HepG2 (cell line): ENCODE measurements at regions not wholly inside any gene's neighbourhood (a gene's known extent, or its start where the extent isn't known, plus 50 kb on each side); places are given as distances from the start of the nearest gene placed in this dataset.

Experiments used
- ATAC-seq: fragments of 200-7000 bp; cut with Tn5 transposase; 3 replicates; pipeline ENCODE4 v1.9.1; 2020; ENCODE audit warnings: mild to moderate bottlenecking, moderate library complexity
- BruUV-seq: library from RNA; stranded (reverse); fragments of 400-500 nt; replicated peaks from 2 replicates; lab custom pipeline; 2021; lab: Mats Ljungman, UMichigan
- CTCF ChIA-PET: fragments of 300-600 bp; formaldehyde crosslinking; extraction: SDS; loops from one replicate; lab custom pipeline; 2021; ENCODE audit warnings: low total read pairs, inconsistent platforms, low intra/inter-chr PET ratio; lab: Yijun Ruan, JAX
- POLR2A ChIA-PET: fragments of 350-600 bp; sonication (Branson Sonifier 250); formaldehyde crosslinking; loops from one replicate; lab custom pipeline; 2020; ENCODE audit warnings: antibody characterized with exemption, inconsistent platforms; lab: Yijun Ruan, JAX
- DNase-seq: peaks from one replicate; pipeline ENCODE4 v3.0.0-alpha.2; 2015; ENCODE audit warnings: low spot score
- FAIRE-seq: peaks from 3 replicates; lab custom pipeline; 2011; peaks lifted over from hg19 to GRCh38; lab: Jason Lieb, UNC
- H2AFZ ChIP-seq: one replicate; pipeline ENCODE4 v1.6.1; 2011; ENCODE audit warnings: low read length, inconsistent platforms
- H3K27ac ChIP-seq: fragments of 300-600 bp; 3 replicates; pipeline ENCODE4 v1.8.0; 2011; ENCODE audit warnings: mixed run types, mild to moderate bottlenecking, mixed read lengths, low read length, inconsistent platforms; ENCODE audit not compliant: insufficient read depth; ENCODE audit errors: extremely low read length
- H3K27me3 ChIP-seq, 2 experiments: fragments of 200-600 bp in 1 of 2; 2 replicates in 1 of 2; 3 replicates in 1 of 2; pipeline versions ENCODE4 v1.6.0 to v1.8.0; 2011; ENCODE audit warnings: low read length in 2 of 2, mild to moderate bottlenecking in 2 of 2, moderate library complexity in 2 of 2, inconsistent platforms in 1 of 2; ENCODE audit not compliant: insufficient read depth in 2 of 2, control insufficient read depth in 1 of 2
- H3K36me3 ChIP-seq, 2 experiments: fragments of 200-600 bp in 1 of 2; replicated peaks in 1 of 2; 2 replicates in 1 of 2; 3 replicates in 1 of 2; pipeline versions ENCODE4 v1.5.1 to v1.8.0; 2011; ENCODE audit warnings: low read length in 2 of 2, inconsistent platforms in 1 of 2; ENCODE audit not compliant: insufficient read depth in 2 of 2, control insufficient read depth in 1 of 2
- H3K4me1 ChIP-seq: 2 replicates; pipeline ENCODE4 v1.5.1; 2012; ENCODE audit warnings: low read length, inconsistent platforms; ENCODE audit not compliant: insufficient read depth
- H3K4me2 ChIP-seq: 2 replicates; pipeline ENCODE4 v1.6.0; 2011; ENCODE audit warnings: low read depth, low read length, inconsistent platforms
- H3K4me3 ChIP-seq, 3 experiments: fragments of 200-600 bp in 1 of 3; sonication (generic), shearing (Covaris generic) in 1 of 3; replicated peaks in 1 of 3; 2 replicates each; pipeline ENCODE4 v1.5.1; 2011 to 2016; ENCODE audit warnings: low read length in 3 of 3, inconsistent platforms in 2 of 3, low read depth in 2 of 3, mild to moderate bottlenecking in 2 of 3, control low read depth in 1 of 3, mixed read lengths in 1 of 3; ENCODE audit not compliant: insufficient read depth in 1 of 3
- H3K79me2 ChIP-seq: one replicate; pipeline ENCODE4 v1.6.1; 2011; ENCODE audit warnings: low read length, inconsistent platforms; ENCODE audit not compliant: insufficient read depth
- H3K9ac ChIP-seq: 2 replicates; pipeline ENCODE4 v1.6.0; 2011; ENCODE audit warnings: mild to moderate bottlenecking, low read depth, low read length, inconsistent platforms; ENCODE audit not compliant: insufficient read depth
- H3K9me3 ChIP-seq: 2 replicates; pipeline ENCODE4 v1.5.1; 2012; ENCODE audit warnings: mild to moderate bottlenecking, low read length
- H4K20me1 ChIP-seq: 2 replicates; pipeline ENCODE4 v1.6.0; 2011; ENCODE audit warnings: inconsistent platforms, mild to moderate bottlenecking, low read length, moderate library complexity; ENCODE audit not compliant: insufficient read depth
- MIXL1 ChIP-seq: IDR thresholded peaks from 2 replicates; pipeline ENCODE4 v1.6.1; 2016
- NCOR1 ChIP-seq: fragments of 200-600 bp; sonication (generic); IDR thresholded peaks from 2 replicates; pipeline ENCODE4 v1.7.0; 2017; ENCODE audit warnings: antibody characterized with exemption, low read length, borderline replicate concordance
- NRL ChIP-seq: sonication (generic); formaldehyde crosslinking; IDR thresholded peaks from 2 replicates; pipeline ENCODE4 v1.5.0; 2020; ENCODE audit warnings: missing genetic modification reagents, mild to moderate bottlenecking, moderate library complexity, borderline replicate concordance
- ZNF24 ChIP-seq: fragments of 450-650 bp; IDR thresholded peaks from 2 replicates; pipeline ENCODE4 v1.6.1; 2017; ENCODE audit warnings: antibody characterized with exemption, mild to moderate bottlenecking
- ZNF253 ChIP-seq: sonication (generic); formaldehyde crosslinking; IDR thresholded peaks from 2 replicates; pipeline ENCODE4 v1.8.0; 2022; ENCODE audit warnings: mild to moderate bottlenecking, missing genetic modification reagents, borderline replicate concordance
- ZNF362 ChIP-seq: sonication (generic); formaldehyde crosslinking; IDR thresholded peaks from 2 replicates; pipeline ENCODE4 v1.4.0; 2020; ENCODE audit warnings: missing genetic modification reagents, mild to moderate bottlenecking, borderline replicate concordance
- ZNF772 ChIP-seq: sonication (generic); formaldehyde crosslinking; IDR thresholded peaks from 2 replicates; pipeline ENCODE4 v1.5.0; 2020; ENCODE audit warnings: mild to moderate bottlenecking, missing genetic modification reagents
- WGBS: methylation state at CpG from one replicate; pipeline ENCODE4 v1.1.6; 2017; ENCODE audit warnings: low lambda C conversion rate; 5-methylcytosine and 5-hydroxymethylcytosine counted together
- in situ Hi-C: cut with HindIII; loops from 2 replicates; pipeline ENCODE4 v1.10.0; 2017; ENCODE audit warnings: low pct_unique_long_range_greater_than_20kb; ENCODE audit not compliant: extremely low pct_ligation_motif_present
- intact Hi-C: fragments of 100-400 bp; cut with micrococcal nuclease; formaldehyde crosslinking; loops from one replicate; pipeline ENCODE4 v1.10.0; 2022; ENCODE audit not compliant: unreplicated experiment
- TF ChIP-seq, protein P1 (sequence below): IDR thresholded peaks from 2 replicates; pipeline ENCODE4 v1.6.1; 2016; ENCODE audit warnings: low read depth, missing genetic modification reagents, missing compliant biosample characterization
- TF ChIP-seq, protein P2 (sequence below): sonication (generic); formaldehyde crosslinking; IDR thresholded peaks from 2 replicates; pipeline ENCODE4 v1.4.0; 2020; ENCODE audit warnings: missing genetic modification reagents
- TF ChIP-seq, protein P3 (sequence below): sonication (generic); formaldehyde crosslinking; conservative IDR thresholded peaks from 2 replicates; pipeline ENCODE4 v1.4.0; 2020; ENCODE audit warnings: missing genetic modification reagents

GRCh38 chr10:4373098-4373497 is 452.9 kb upstream of the AKR1E2 start:
- no peak for ATAC-seq
- Histone ChIP-seq H4K20me1 (no peaks in the 10 kb centered on the region), H3K27ac (no peak overlapping the region), H3K27me3 (no peaks in the 10 kb centered on the region), H3K9ac (no peak overlapping the region), H3K4me2 (no peak overlapping the region), H3K79me2 (no peaks in the 10 kb centered on the region), H3K36me3 (no peaks in the 10 kb centered on the region), H3K9me3 (no peaks in the 10 kb centered on the region), H2AFZ (no peak overlapping the region), H3K4me3 (no peak overlapping the region), H3K4me1 (no peaks in the 10 kb centered on the region)
- intact Hi-C loops, result no loop called here
- FAIRE-seq, result no peak
- no peak for DNase-seq
- ChIA-PET POLR2A (no interaction called here), CTCF (no interaction called here)
- in situ Hi-C loops, result no loop called here
- TF ChIP-seq NRL (CRISPR knock-in tag), result no peak
- no peak for TF ChIP-seq NCOR1
- TF ChIP-seq, protein P1, sequence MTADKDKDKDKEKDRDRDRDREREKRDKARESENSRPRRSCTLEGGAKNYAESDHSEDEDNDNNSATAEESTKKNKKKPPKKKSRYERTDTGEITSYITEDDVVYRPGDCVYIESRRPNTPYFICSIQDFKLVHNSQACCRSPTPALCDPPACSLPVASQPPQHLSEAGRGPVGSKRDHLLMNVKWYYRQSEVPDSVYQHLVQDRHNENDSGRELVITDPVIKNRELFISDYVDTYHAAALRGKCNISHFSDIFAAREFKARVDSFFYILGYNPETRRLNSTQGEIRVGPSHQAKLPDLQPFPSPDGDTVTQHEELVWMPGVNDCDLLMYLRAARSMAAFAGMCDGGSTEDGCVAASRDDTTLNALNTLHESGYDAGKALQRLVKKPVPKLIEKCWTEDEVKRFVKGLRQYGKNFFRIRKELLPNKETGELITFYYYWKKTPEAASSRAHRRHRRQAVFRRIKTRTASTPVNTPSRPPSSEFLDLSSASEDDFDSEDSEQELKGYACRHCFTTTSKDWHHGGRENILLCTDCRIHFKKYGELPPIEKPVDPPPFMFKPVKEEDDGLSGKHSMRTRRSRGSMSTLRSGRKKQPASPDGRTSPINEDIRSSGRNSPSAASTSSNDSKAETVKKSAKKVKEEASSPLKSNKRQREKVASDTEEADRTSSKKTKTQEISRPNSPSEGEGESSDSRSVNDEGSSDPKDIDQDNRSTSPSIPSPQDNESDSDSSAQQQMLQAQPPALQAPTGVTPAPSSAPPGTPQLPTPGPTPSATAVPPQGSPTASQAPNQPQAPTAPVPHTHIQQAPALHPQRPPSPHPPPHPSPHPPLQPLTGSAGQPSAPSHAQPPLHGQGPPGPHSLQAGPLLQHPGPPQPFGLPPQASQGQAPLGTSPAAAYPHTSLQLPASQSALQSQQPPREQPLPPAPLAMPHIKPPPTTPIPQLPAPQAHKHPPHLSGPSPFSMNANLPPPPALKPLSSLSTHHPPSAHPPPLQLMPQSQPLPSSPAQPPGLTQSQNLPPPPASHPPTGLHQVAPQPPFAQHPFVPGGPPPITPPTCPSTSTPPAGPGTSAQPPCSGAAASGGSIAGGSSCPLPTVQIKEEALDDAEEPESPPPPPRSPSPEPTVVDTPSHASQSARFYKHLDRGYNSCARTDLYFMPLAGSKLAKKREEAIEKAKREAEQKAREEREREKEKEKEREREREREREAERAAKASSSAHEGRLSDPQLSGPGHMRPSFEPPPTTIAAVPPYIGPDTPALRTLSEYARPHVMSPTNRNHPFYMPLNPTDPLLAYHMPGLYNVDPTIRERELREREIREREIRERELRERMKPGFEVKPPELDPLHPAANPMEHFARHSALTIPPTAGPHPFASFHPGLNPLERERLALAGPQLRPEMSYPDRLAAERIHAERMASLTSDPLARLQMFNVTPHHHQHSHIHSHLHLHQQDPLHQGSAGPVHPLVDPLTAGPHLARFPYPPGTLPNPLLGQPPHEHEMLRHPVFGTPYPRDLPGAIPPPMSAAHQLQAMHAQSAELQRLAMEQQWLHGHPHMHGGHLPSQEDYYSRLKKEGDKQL (CRISPR knock-in tag), result no peak
- TF ChIP-seq MIXL1, result no peak
- TF ChIP-seq, protein P2, sequence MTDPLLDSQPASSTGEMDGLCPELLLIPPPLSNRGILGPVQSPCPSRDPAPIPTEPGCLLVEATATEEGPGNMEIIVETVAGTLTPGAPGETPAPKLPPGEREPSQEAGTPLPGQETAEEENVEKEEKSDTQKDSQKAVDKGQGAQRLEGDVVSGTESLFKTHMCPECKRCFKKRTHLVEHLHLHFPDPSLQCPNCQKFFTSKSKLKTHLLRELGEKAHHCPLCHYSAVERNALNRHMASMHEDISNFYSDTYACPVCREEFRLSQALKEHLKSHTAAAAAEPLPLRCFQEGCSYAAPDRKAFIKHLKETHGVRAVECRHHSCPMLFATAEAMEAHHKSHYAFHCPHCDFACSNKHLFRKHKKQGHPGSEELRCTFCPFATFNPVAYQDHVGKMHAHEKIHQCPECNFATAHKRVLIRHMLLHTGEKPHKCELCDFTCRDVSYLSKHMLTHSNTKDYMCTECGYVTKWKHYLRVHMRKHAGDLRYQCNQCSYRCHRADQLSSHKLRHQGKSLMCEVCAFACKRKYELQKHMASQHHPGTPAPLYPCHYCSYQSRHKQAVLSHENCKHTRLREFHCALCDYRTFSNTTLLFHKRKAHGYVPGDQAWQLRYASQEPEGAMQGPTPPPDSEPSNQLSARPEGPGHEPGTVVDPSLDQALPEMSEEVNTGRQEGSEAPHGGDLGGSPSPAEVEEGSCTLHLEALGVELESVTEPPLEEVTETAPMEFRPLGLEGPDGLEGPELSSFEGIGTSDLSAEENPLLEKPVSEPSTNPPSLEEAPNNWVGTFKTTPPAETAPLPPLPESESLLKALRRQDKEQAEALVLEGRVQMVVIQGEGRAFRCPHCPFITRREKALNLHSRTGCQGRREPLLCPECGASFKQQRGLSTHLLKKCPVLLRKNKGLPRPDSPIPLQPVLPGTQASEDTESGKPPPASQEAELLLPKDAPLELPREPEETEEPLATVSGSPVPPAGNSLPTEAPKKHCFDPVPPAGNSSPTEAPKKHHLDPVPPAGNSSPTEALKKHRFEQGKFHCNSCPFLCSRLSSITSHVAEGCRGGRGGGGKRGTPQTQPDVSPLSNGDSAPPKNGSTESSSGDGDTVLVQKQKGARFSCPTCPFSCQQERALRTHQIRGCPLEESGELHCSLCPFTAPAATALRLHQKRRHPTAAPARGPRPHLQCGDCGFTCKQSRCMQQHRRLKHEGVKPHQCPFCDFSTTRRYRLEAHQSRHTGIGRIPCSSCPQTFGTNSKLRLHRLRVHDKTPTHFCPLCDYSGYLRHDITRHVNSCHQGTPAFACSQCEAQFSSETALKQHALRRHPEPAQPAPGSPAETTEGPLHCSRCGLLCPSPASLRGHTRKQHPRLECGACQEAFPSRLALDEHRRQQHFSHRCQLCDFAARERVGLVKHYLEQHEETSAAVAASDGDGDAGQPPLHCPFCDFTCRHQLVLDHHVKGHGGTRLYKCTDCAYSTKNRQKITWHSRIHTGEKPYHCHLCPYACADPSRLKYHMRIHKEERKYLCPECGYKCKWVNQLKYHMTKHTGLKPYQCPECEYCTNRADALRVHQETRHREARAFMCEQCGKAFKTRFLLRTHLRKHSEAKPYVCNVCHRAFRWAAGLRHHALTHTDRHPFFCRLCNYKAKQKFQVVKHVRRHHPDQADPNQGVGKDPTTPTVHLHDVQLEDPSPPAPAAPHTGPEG, result no peak
- TF ChIP-seq ZNF362 (CRISPR knock-in tag), result no peak
- TF ChIP-seq ZNF772, result no peak
- no peak for TF ChIP-seq ZNF24
- no peak for TF ChIP-seq ZNF253 (CRISPR knock-in tag)
- TF ChIP-seq, protein P3, sequence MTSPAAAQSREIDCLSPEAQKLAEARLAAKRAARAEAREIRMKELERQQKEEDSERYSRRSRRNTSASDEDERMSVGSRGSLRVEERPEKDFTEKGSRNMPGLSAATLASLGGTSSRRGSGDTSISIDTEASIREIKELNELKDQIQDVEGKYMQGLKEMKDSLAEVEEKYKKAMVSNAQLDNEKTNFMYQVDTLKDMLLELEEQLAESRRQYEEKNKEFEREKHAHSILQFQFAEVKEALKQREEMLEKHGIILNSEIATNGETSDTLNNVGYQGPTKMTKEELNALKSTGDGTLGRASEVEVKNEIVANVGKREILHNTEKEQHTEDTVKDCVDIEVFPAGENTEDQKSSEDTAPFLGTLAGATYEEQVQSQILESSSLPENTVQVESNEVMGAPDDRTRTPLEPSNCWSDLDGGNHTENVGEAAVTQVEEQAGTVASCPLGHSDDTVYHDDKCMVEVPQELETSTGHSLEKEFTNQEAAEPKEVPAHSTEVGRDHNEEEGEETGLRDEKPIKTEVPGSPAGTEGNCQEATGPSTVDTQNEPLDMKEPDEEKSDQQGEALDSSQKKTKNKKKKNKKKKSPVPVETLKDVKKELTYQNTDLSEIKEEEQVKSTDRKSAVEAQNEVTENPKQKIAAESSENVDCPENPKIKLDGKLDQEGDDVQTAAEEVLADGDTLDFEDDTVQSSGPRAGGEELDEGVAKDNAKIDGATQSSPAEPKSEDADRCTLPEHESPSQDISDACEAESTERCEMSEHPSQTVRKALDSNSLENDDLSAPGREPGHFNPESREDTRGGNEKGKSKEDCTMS, result no peak
- no TSS peak for BruUV-seq
- WGBS, result 4% methylated on average over 4 of the region's 4 CpGs
